ENCODE measurements at regions not wholly inside any gene's neighbourhood (a gene's known extent, or its start where the extent isn't known, plus 50 kb on each side); places are given as distances from the start of the nearest gene placed in this dataset.

DNA sequence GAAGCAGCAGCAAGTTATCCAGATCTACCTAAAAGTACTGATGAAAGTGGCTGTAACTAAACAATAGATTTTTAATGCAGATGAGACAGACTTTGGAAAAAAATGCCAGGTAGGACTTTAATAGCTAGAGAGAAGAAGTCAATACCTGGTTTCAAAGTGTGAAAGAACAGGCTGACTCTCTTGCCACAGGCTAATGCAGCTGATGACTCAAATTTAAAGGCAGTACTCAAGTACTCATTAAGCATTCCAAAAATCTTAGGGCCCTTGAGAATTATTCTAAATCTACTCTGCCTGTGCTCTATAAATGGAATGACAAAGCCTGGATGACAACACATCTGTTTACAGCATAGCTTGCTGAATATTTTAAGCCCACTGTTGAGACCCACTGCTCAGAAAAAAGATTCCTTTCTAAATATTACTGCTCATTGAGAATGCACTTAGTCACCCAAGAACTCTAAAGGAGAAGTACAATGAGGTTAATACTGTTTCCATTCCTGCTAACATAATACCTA is 68.6 kb upstream of the SYT1 start:
- no peak for FAIRE-seq
- Histone ChIP-seq H3K9ac (replicated peaks; ENCODE audit: extremely low read depth, insufficient read depth, low read length) (no peak overlapping the region), H3K36me3 (ENCODE audit: control insufficient read depth in 2 of 2, extremely low read depth in 1 of 2, insufficient read depth in 2 of 2, low read length in 2 of 2) (no peaks in the 10 kb centered on the region), H3K27ac (ENCODE audit: insufficient read depth, low read depth, low read length) (no peak overlapping the region), H3K79me2 (ENCODE audit: control insufficient read depth, insufficient read depth, low read length) (no peaks in the 10 kb centered on the region), H2AFZ (ENCODE audit: low read depth, low read length) (no peak overlapping the region), H3K4me1 (ENCODE audit: control insufficient read depth, extremely low read depth, insufficient read depth, low read length) (no peaks in the 10 kb centered on the region), H3K9me3 (replicated peaks; ENCODE audit: control insufficient read depth, insufficient read depth, low read length) (no peaks in the 10 kb centered on the region), H3K9me1 (replicated peaks; ENCODE audit: control insufficient read depth, extremely low read depth, insufficient read depth, low read length) (no peaks in the 10 kb centered on the region), H3K4me2 (ENCODE audit: insufficient read depth, low read length) (no peak overlapping the region), H3K27me3 (ENCODE audit: control insufficient read depth in 2 of 2, insufficient read depth in 2 of 2, low read length in 2 of 2) (no peaks in the 10 kb centered on the region), H3K4me3 (replicated peaks in 1 of 3; ENCODE audit: insufficient read depth in 1 of 3, low read depth in 1 of 3, low read length in 3 of 3) (no peak overlapping the region), H4K20me1 (replicated peaks; ENCODE audit: control insufficient read depth, extremely low read depth, insufficient read depth, low read length) (no peaks in the 10 kb centered on the region)
- DNase-seq (ENCODE audit: low read depth, low spot score) = no peak
- TF ChIP-seq GATA2 (IDR thresholded peaks at IDR 0.05; ENCODE audit: insufficient read depth, insufficient read length, low read depth, low read length) (no peak), JUN (IDR thresholded peaks at IDR 0.05; ENCODE audit: borderline replicate concordance, insufficient read depth, insufficient read length, low read depth) (no peak), POLR2AphosphoS5 (IDR thresholded peaks at IDR 0.05; ENCODE audit: insufficient read depth, low read depth, low read length) (no peak), MYC (IDR thresholded peaks at IDR 0.05; ENCODE audit: low read depth, low read length) (no peak), POLR2A (IDR thresholded peaks at IDR 0.05; ENCODE audit: low read depth, low read length) (no peak), FOS (IDR thresholded peaks at IDR 0.05; ENCODE audit: borderline replicate concordance, insufficient read depth, low read length) (no peak), EZH2 (IDR thresholded peaks at IDR 0.05; ENCODE audit: borderline replicate concordance, low read depth, low read length, severe bottlenecking) (no peak)
- TF ChIP-seq, protein P1, sequence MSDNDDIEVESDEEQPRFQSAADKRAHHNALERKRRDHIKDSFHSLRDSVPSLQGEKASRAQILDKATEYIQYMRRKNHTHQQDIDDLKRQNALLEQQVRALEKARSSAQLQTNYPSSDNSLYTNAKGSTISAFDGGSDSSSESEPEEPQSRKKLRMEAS (IDR thresholded peaks at IDR 0.05; ENCODE audit: insufficient read depth, insufficient read length) = no peak
- TF ChIP-seq, protein P2, sequence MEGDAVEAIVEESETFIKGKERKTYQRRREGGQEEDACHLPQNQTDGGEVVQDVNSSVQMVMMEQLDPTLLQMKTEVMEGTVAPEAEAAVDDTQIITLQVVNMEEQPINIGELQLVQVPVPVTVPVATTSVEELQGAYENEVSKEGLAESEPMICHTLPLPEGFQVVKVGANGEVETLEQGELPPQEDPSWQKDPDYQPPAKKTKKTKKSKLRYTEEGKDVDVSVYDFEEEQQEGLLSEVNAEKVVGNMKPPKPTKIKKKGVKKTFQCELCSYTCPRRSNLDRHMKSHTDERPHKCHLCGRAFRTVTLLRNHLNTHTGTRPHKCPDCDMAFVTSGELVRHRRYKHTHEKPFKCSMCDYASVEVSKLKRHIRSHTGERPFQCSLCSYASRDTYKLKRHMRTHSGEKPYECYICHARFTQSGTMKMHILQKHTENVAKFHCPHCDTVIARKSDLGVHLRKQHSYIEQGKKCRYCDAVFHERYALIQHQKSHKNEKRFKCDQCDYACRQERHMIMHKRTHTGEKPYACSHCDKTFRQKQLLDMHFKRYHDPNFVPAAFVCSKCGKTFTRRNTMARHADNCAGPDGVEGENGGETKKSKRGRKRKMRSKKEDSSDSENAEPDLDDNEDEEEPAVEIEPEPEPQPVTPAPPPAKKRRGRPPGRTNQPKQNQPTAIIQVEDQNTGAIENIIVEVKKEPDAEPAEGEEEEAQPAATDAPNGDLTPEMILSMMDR (IDR thresholded peaks at IDR 0.05; ENCODE audit: extremely low read depth in 1 of 2, insufficient read depth in 1 of 2, low read depth in 1 of 2, low read length in 2 of 2) = no peak
- ChIA-PET CTCF (no interaction called here), POLR2A (no interaction called here)
- dilution Hi-C loops (cut with MboI; ENCODE audit: extremely low pct_ligation_motif_present, low sequenced_read_pairs) (no loop called here), intact Hi-C loops (cut with micrococcal nuclease) (no loop called here)
- no TSS peak for BruUV-seq (replicated peaks)
